ENCODE measurements at regions not wholly inside any gene's neighbourhood (a gene's known extent, or its start where the extent isn't known, plus 50 kb on each side); places are given as distances from the start of the nearest gene placed in this dataset.

- H3K36me3 ChIP-seq (replicated peaks; ENCODE audit: insufficient read depth, low read length): no peaks in the 10 kb centered on the region
- no peaks in the 10 kb centered on the region for H3K9me3 ChIP-seq (replicated peaks; ENCODE audit: insufficient read depth, low read length)
- no peak overlapping the region for H2AFZ ChIP-seq (ENCODE audit: low read length)
- DNase-seq: no peak
- no peak overlapping the region for H3K4me3 ChIP-seq (ENCODE audit: low read length)
- H3K4me2 ChIP-seq (ENCODE audit: low read depth, low read length): no peak overlapping the region
- TF ChIP-seq EZH2phosphoT487 (IDR thresholded peaks at IDR 0.05; ENCODE audit: low read length): no peak
- no peak for TF ChIP-seq EZH2 (optimal IDR thresholded peaks at IDR 0.05; ENCODE audit: low read depth, low read length)
- TF ChIP-seq, protein P1, sequence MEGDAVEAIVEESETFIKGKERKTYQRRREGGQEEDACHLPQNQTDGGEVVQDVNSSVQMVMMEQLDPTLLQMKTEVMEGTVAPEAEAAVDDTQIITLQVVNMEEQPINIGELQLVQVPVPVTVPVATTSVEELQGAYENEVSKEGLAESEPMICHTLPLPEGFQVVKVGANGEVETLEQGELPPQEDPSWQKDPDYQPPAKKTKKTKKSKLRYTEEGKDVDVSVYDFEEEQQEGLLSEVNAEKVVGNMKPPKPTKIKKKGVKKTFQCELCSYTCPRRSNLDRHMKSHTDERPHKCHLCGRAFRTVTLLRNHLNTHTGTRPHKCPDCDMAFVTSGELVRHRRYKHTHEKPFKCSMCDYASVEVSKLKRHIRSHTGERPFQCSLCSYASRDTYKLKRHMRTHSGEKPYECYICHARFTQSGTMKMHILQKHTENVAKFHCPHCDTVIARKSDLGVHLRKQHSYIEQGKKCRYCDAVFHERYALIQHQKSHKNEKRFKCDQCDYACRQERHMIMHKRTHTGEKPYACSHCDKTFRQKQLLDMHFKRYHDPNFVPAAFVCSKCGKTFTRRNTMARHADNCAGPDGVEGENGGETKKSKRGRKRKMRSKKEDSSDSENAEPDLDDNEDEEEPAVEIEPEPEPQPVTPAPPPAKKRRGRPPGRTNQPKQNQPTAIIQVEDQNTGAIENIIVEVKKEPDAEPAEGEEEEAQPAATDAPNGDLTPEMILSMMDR (IDR thresholded peaks at IDR 0.05; ENCODE audit: low read length): no peak
- no peak overlapping the region for H3K9ac ChIP-seq (ENCODE audit: low read length)
- H3K27me3 ChIP-seq (replicated peaks; ENCODE audit: insufficient read depth, low read length): no peaks in the 10 kb centered on the region
- no peaks in the 10 kb centered on the region for H4K20me1 ChIP-seq (ENCODE audit: insufficient read depth, low read length)
- H3K79me2 ChIP-seq (ENCODE audit: low read length): no peaks in the 10 kb centered on the region
- H3F3A ChIP-seq (ENCODE audit: insufficient read depth, low read length): no peaks in the 10 kb centered on the region
- no peaks in the 10 kb centered on the region for H3K4me1 ChIP-seq (ENCODE audit: low read length)
- no peak overlapping the region for H3K27ac ChIP-seq (ENCODE audit: low read length)
- no peaks in the 10 kb centered on the region for H3K9me2 ChIP-seq (replicated peaks; ENCODE audit: insufficient read depth, low read length)
Observed at GRCh38 chr7:115634633-115635032, 395.9 kb downstream of the TFEC start.

GRCh38 chr7:115632636-115633035 is 397.9 kb downstream of the TFEC start:
- TF ChIP-seq EZH2phosphoT487 (IDR thresholded peaks at IDR 0.05; ENCODE audit: low read length) (no peak), EZH2 (optimal IDR thresholded peaks at IDR 0.05; ENCODE audit: low read depth, low read length) (no peak)
- H3K36me3 ChIP-seq (replicated peaks; ENCODE audit: insufficient read depth, low read length): no peaks in the 10 kb centered on the region
- H3K9me2 ChIP-seq (replicated peaks; ENCODE audit: insufficient read depth, low read length): no peaks in the 10 kb centered on the region
- no peak for DNase-seq
- H3K79me2 ChIP-seq (ENCODE audit: low read length): no peaks in the 10 kb centered on the region
- no peaks in the 10 kb centered on the region for H3K4me1 ChIP-seq (ENCODE audit: low read length)
- no peaks in the 10 kb centered on the region for H3F3A ChIP-seq (ENCODE audit: insufficient read depth, low read length)
- no peak overlapping the region for H2AFZ ChIP-seq (ENCODE audit: low read length)
- no peaks in the 10 kb centered on the region for H3K27me3 ChIP-seq (replicated peaks; ENCODE audit: insufficient read depth, low read length)
- no peak overlapping the region for H3K9ac ChIP-seq (ENCODE audit: low read length)
- H3K9me3 ChIP-seq (replicated peaks; ENCODE audit: insufficient read depth, low read length): no peaks in the 10 kb centered on the region
- H4K20me1 ChIP-seq (ENCODE audit: insufficient read depth, low read length): no peaks in the 10 kb centered on the region
- no peak overlapping the region for H3K27ac ChIP-seq (ENCODE audit: low read length)
- no peak overlapping the region for H3K4me3 ChIP-seq (ENCODE audit: low read length)
- no peak overlapping the region for H3K4me2 ChIP-seq (ENCODE audit: low read depth, low read length)

GRCh38 chr7:115631782-115632181 is 398.8 kb downstream of the TFEC start:
- Histone ChIP-seq H3K27ac (ENCODE audit: low read length) (no peak overlapping the region), H3K4me2 (ENCODE audit: low read depth, low read length) (no peak overlapping the region), H3K36me3 (replicated peaks; ENCODE audit: insufficient read depth, low read length) (no peaks in the 10 kb centered on the region), H3K9ac (ENCODE audit: low read length) (no peak overlapping the region), H2AFZ (ENCODE audit: low read length) (no peak overlapping the region), H3K79me2 (ENCODE audit: low read length) (no peaks in the 10 kb centered on the region), H3K4me3 (ENCODE audit: low read length) (no peak overlapping the region), H3K27me3 (replicated peaks; ENCODE audit: insufficient read depth, low read length) (no peaks in the 10 kb centered on the region), H3K9me3 (replicated peaks; ENCODE audit: insufficient read depth, low read length) (no peaks in the 10 kb centered on the region), H3K9me2 (replicated peaks; ENCODE audit: insufficient read depth, low read length) (no peaks in the 10 kb centered on the region), H3K4me1 (ENCODE audit: low read length) (no peaks in the 10 kb centered on the region), H4K20me1 (ENCODE audit: insufficient read depth, low read length) (no peaks in the 10 kb centered on the region), H3F3A (ENCODE audit: insufficient read depth, low read length) (no peaks in the 10 kb centered on the region)
- TF ChIP-seq EZH2 (optimal IDR thresholded peaks at IDR 0.05; ENCODE audit: low read depth, low read length) (no peak), EZH2phosphoT487 (IDR thresholded peaks at IDR 0.05; ENCODE audit: low read length) (no peak)
- TF ChIP-seq, protein P1 (IDR thresholded peaks at IDR 0.05; ENCODE audit: low read length): no peak
- no peak for DNase-seq

- H3F3A ChIP-seq (ENCODE audit: insufficient read depth, low read length): no peaks in the 10 kb centered on the region
- no peak overlapping the region for H3K27ac ChIP-seq (ENCODE audit: low read length)
- no peak for DNase-seq
- H4K20me1 ChIP-seq (ENCODE audit: insufficient read depth, low read length): no peaks in the 10 kb centered on the region
- H2AFZ ChIP-seq (ENCODE audit: low read length): no peak overlapping the region
- no peaks in the 10 kb centered on the region for H3K27me3 ChIP-seq (replicated peaks; ENCODE audit: insufficient read depth, low read length)
- no peaks in the 10 kb centered on the region for H3K79me2 ChIP-seq (ENCODE audit: low read length)
- no peak for TF ChIP-seq EZH2phosphoT487 (IDR thresholded peaks at IDR 0.05; ENCODE audit: low read length)
- no peak for TF ChIP-seq EZH2 (optimal IDR thresholded peaks at IDR 0.05; ENCODE audit: low read depth, low read length)
- TF ChIP-seq, protein P1 (IDR thresholded peaks at IDR 0.05; ENCODE audit: low read length): no peak
- no peaks in the 10 kb centered on the region for H3K36me3 ChIP-seq (replicated peaks; ENCODE audit: insufficient read depth, low read length)
- H3K4me3 ChIP-seq (ENCODE audit: low read length): no peak overlapping the region
- H3K4me2 ChIP-seq (ENCODE audit: low read depth, low read length): no peak overlapping the region
- no peaks in the 10 kb centered on the region for H3K4me1 ChIP-seq (ENCODE audit: low read length)
- no peaks in the 10 kb centered on the region for H3K9me2 ChIP-seq (replicated peaks; ENCODE audit: insufficient read depth, low read length)
- H3K9me3 ChIP-seq (replicated peaks; ENCODE audit: insufficient read depth, low read length): no peaks in the 10 kb centered on the region
- H3K9ac ChIP-seq (ENCODE audit: low read length): no peak overlapping the region
Observed at GRCh38 chr7:115630049-115630448, 400.5 kb downstream of the TFEC start.
